Activated CD8-positive, alpha-beta T cell treated with anti-CD3 and anti-CD28 coated beads for 36 hours (primary cell): ENCODE measurements at regions not wholly inside any gene's neighbourhood (a gene's known extent, or its start where the extent isn't known, plus 50 kb on each side); places are given as distances from the start of the nearest gene placed in this dataset.

Experiments used
- ATAC-seq: fragments of 200-7000 bp; cut with Tn5 transposase; one replicate; pipeline ENCODE4 v1.10.0; 2021; ENCODE audit warnings: mild to moderate bottlenecking, moderate library complexity
- CTCF ChIA-PET: fragments of 350-600 bp; sonication (Branson Sonifier 250); formaldehyde crosslinking; loops from one replicate; lab custom pipeline; 2021; ENCODE audit warnings: antibody characterized with exemption; lab: Charles Lee
- POLR2A ChIA-PET: fragments of 350-600 bp; sonication (Branson Sonifier 250); formaldehyde crosslinking; loops from one replicate; lab custom pipeline; 2021; ENCODE audit warnings: antibody characterized with exemption; lab: Charles Lee
- DNase-seq: peaks from one replicate; pipeline ENCODE4 v3.0.0-alpha.2; 2020
- H3K27ac Mint-ChIP-seq: one replicate; pipeline ENCODE4 v1.8.0; 2021; ENCODE audit warnings: mild to moderate bottlenecking, mixed read lengths
- H3K27me3 Mint-ChIP-seq: one replicate; pipeline ENCODE4 v1.8.0; 2021; ENCODE audit warnings: mixed read lengths
- H3K36me3 Mint-ChIP-seq: one replicate; pipeline ENCODE4 v1.8.0; 2021; ENCODE audit warnings: low read depth, mixed read lengths
- H3K4me1 Mint-ChIP-seq: one replicate; pipeline ENCODE4 v1.8.0; 2021; ENCODE audit warnings: low read depth, mixed read lengths
- H3K4me3 Mint-ChIP-seq: one replicate; pipeline ENCODE4 v1.8.0; 2021; ENCODE audit warnings: mild to moderate bottlenecking, moderate library complexity, mixed read lengths
- H3K9me3 Mint-ChIP-seq: one replicate; pipeline ENCODE4 v1.8.0; 2021; ENCODE audit warnings: mixed read lengths
- intact Hi-C: fragments of 100-400 bp; cut with micrococcal nuclease; formaldehyde crosslinking; loops from one replicate; pipeline ENCODE4 v1.10.0; 2022
- TF ChIP-seq, protein P1 (sequence below): fragments of 200-600 bp; IDR thresholded peaks from one replicate; pipeline ENCODE4 v1.8.0; 2022; ENCODE audit warnings: antibody characterized with exemption, mild to moderate bottlenecking

DNA sequence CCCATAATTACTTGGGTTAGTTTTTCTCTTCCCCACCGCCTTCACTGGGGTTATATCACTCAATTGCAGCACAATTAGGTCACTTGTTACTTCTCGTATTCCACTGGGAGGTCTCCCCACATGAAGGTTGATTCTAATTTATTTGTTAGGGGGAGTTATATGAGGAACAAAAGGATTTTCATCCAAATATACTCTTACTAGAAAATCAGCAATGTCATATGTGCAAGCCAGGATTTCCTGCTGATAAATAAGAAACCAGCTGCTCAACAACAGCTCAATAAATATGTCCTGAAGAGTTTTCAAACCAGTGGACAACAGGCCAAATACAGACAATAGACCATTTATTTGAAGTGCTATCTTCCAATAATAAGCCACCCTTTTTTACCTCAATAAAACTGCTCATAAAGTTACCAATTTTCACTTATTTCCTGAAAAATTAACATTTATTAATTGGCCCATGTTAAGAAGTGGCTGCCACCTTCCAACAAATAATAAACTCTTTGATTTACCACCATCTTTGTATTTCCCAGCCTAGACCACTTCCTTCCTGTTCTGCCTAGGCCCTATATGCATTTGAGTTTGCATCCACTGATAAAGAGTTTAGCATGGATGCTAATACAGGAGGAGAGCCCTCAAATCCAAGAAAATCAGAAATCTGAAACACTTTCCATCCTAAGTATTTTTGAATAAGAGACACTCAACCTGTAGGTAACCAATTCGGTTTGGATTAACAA is 184.4 kb upstream of the SLC39A10 start:
- no peak for ATAC-seq
- no peak for DNase-seq
- Mint-ChIP-seq H3K4me1 (peaks cover 12% of the 10 kb centered on the region), H3K9me3 (peaks cover 5% of the 10 kb centered on the region), H3K27me3 (no peaks in the 10 kb centered on the region), H3K4me3 (no peak overlapping the region), H3K27ac (no peak overlapping the region), H3K36me3 (peaks cover 4% of the 10 kb centered on the region)
- TF ChIP-seq, protein P1, sequence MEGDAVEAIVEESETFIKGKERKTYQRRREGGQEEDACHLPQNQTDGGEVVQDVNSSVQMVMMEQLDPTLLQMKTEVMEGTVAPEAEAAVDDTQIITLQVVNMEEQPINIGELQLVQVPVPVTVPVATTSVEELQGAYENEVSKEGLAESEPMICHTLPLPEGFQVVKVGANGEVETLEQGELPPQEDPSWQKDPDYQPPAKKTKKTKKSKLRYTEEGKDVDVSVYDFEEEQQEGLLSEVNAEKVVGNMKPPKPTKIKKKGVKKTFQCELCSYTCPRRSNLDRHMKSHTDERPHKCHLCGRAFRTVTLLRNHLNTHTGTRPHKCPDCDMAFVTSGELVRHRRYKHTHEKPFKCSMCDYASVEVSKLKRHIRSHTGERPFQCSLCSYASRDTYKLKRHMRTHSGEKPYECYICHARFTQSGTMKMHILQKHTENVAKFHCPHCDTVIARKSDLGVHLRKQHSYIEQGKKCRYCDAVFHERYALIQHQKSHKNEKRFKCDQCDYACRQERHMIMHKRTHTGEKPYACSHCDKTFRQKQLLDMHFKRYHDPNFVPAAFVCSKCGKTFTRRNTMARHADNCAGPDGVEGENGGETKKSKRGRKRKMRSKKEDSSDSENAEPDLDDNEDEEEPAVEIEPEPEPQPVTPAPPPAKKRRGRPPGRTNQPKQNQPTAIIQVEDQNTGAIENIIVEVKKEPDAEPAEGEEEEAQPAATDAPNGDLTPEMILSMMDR, result no peak
- POLR2A ChIA-PET, result no interaction called here
- CTCF ChIA-PET, result no interaction called here
- intact Hi-C loops, result no loop called here

DNA sequence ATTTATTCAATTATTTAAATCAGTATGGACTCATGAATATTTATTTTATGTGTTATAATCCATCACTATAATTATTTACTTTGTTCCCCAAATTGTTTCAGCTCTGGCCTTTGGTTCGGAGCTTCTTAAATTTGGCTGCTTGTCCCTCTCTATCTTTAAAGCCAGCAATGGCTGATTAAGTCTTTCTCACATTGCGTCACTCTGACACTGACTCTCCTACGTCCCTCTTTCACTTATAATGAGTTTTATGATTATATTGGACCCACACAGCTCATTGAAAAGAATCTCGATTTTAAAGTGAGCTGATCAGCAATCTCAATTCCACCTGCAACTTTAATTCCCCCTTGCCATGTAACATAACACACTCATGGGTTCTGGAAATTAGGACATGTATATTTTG is 185.2 kb upstream of the SLC39A10 start:
- TF ChIP-seq, protein P1, result no peak
- CTCF ChIA-PET, result interaction anchor here (1.0 kb wide), 1 partner anchor 188 kb away, joined by 3 read pairs; no protein-coding TSS in a partner anchor
- Mint-ChIP-seq H3K27me3 (no peaks in the 10 kb centered on the region), H3K36me3 (no peaks in the 10 kb centered on the region), H3K4me1 (peaks cover 6% of the 10 kb centered on the region), H3K9me3 (peaks cover 1% of the 10 kb centered on the region), H3K4me3 (no peak overlapping the region), H3K27ac (no peak overlapping the region)
- DNase-seq (no peak), ATAC-seq (no peak)
- POLR2A ChIA-PET, result interaction anchor here (0.7 kb wide), 1 partner anchor 188 kb away, joined by 3 read pairs; no protein-coding TSS in a partner anchor
- intact Hi-C loops, result no loop called here

DNA sequence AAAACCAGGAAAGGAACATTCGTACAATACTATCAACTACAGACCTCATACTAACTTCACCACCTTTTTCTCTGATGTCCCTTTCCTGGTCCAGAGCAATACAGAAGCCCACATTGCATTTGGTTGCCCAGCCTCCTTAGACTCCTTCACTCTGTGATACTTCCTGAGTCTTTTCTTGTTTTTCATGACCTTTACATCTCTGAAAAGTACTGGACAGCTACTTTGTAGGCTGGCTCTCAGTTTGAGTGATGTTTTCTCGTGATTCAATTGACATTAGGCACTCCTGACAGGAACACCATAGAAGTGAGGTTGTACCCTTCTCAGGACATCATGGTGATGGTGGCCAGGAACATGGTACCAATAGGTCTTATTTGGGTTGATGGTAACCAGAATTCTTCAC is 185.9 kb upstream of the SLC39A10 start:
- TF ChIP-seq, protein P1, result no peak
- no peaks in the 10 kb centered on the region for H3K27me3 Mint-ChIP-seq
- no peak overlapping the region for H3K27ac Mint-ChIP-seq
- intact Hi-C loops, result no loop called here
- peaks cover 5% of the 10 kb centered on the region for H3K9me3 Mint-ChIP-seq
- no peak overlapping the region for H3K4me3 Mint-ChIP-seq
- CTCF ChIA-PET, result interaction anchor here (0.6 to 1.0 kb wide), 2 partner anchors 86 to 189 kb away, joined by 3 to 4 read pairs; no protein-coding TSS in a partner anchor
- H3K4me1 Mint-ChIP-seq, result peaks cover 6% of the 10 kb centered on the region
- no peak for ATAC-seq
- DNase-seq, result no peak
- POLR2A ChIA-PET, result interaction anchor here (0.7 kb wide), 1 partner anchor 188 kb away, joined by 3 read pairs; no protein-coding TSS in a partner anchor
- H3K36me3 Mint-ChIP-seq, result no peaks in the 10 kb centered on the region

DNA sequence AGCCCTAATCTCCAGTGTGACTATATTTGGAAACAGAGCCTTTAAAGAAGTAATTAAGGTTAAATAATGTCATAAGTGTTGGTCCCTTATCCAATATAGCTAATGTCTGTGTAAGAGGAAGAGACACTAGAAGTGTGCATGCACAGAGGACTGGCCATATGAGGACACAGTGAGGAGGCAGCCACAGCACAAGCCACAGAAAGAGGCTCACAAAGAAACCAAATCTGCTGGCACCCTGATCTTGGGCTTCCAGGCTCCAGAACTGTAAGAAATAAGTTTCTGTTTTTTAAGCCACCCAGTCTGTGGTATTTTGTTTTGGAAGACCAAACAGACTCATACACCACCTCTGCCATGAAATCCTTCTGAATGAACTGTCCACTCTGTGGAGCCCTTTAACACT is 186.4 kb upstream of the SLC39A10 start:
- H3K4me1 Mint-ChIP-seq, result peaks cover 6% of the 10 kb centered on the region
- peaks cover 5% of the 10 kb centered on the region for H3K9me3 Mint-ChIP-seq
- intact Hi-C loops, result no loop called here
- H3K36me3 Mint-ChIP-seq, result no peaks in the 10 kb centered on the region
- DNase-seq (no peak), ATAC-seq (no peak)
- POLR2A ChIA-PET, result no interaction called here
- no peak overlapping the region for H3K4me3 Mint-ChIP-seq
- no peak overlapping the region for H3K27ac Mint-ChIP-seq
- CTCF ChIA-PET, result interaction anchor here (0.6 kb wide), 1 partner anchor 87 kb away, joined by 4 read pairs; no protein-coding TSS in a partner anchor
- TF ChIP-seq, protein P1, result no peak
- H3K27me3 Mint-ChIP-seq, result no peaks in the 10 kb centered on the region

DNA sequence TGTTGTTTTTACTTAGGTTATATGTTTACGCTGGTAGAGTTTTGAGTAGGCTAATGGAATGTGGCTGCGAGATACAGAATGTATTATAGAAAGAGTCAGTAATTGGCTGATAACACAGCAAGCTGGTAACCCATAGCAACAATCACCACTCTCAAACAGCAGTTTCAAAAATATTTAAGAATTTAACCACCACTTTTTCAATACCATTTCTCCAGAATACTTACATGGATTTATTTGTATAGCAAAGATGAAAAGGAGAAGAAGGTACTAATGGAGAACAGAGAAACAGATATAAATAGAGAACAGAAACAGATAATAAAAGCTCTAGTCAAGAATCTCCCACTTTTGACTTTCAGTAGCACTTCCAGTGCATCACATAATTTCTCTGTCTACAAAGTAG is 188.3 kb upstream of the SLC39A10 start:
- no peak overlapping the region for H3K27ac Mint-ChIP-seq
- ATAC-seq (no peak), DNase-seq (no peak)
- ChIA-PET CTCF (no interaction called here), POLR2A (no interaction called here)
- TF ChIP-seq, protein P1, result no peak
- H3K4me1 Mint-ChIP-seq, result peaks cover 6% of the 10 kb centered on the region
- no peaks in the 10 kb centered on the region for H3K27me3 Mint-ChIP-seq
- peaks cover 5% of the 10 kb centered on the region for H3K9me3 Mint-ChIP-seq
- no peaks in the 10 kb centered on the region for H3K36me3 Mint-ChIP-seq
- no peak overlapping the region for H3K4me3 Mint-ChIP-seq
- intact Hi-C loops, result no loop called here
